GM12878 (cell line): ENCODE measurements at regions not wholly inside any gene's neighbourhood (a gene's known extent, or its start where the extent isn't known, plus 50 kb on each side); places are given as distances from the start of the nearest gene placed in this dataset.

Source experiments
- ATAC-seq: fragments of 200-7000 bp; cut with Tn5 transposase; 3 replicates; pipeline ENCODE4 v1.9.1; 2020; ENCODE audit warnings: mild to moderate bottlenecking, moderate library complexity
- BruUV-seq: library from RNA; stranded (reverse); fragments of 400-500 nt; replicated peaks from 2 replicates; lab custom pipeline; 2021; lab: Mats Ljungman, UMichigan
- CTCF ChIA-PET: fragments of 300-600 bp; sonication (Branson Sonifier 250); formaldehyde crosslinking; extraction: SDS; loops from one replicate; lab custom pipeline; 2021; ENCODE audit warnings: inconsistent platforms; lab: Yijun Ruan, JAX
- POLR2A ChIA-PET: fragments of 350-600 bp; formaldehyde crosslinking; extraction: SDS; loops from one replicate; lab custom pipeline; 2021; ENCODE audit warnings: inconsistent platforms; lab: Charles Lee
- RAD21 ChIA-PET: fragments of 300-600 bp; sonication (Branson Sonifier 250); formaldehyde crosslinking; loops from one replicate; lab custom pipeline; 2023; ENCODE audit warnings: antibody characterized with exemption; ENCODE audit not compliant: unreplicated experiment; lab: Charles Lee
- SMC1A ChIA-PET: fragments of 300-600 bp; sonication (Branson Sonifier 250); formaldehyde crosslinking; loops from one replicate; lab custom pipeline; 2023; ENCODE audit not compliant: unreplicated experiment, uncharacterized antibody; lab: Charles Lee
- DNase-seq: peaks from one replicate; pipeline ENCODE4 v3.0.0-alpha.2; 2011; ENCODE audit warnings: low read depth, low spot score
- FAIRE-seq: peaks from 3 replicates; lab custom pipeline; 2011; peaks lifted over from hg19 to GRCh38; lab: Jason Lieb, UNC
- H2AFZ ChIP-seq: 2 replicates; pipeline ENCODE4 v1.6.0; 2011; ENCODE audit warnings: low read depth, low read length, control low read depth; ENCODE audit not compliant: control insufficient read depth
- H3K27ac ChIP-seq: 2 replicates; pipeline ENCODE4 v1.5.1; 2011; ENCODE audit warnings: control low read depth; ENCODE audit not compliant: control insufficient read depth, insufficient read depth
- H3K27me3 ChIP-seq, 2 experiments: replicated peaks in 1 of 2; 2 replicates each; pipeline versions ENCODE4 v1.6.0 to v1.6.1; 2011; ENCODE audit warnings: low read length in 1 of 2; ENCODE audit not compliant: control insufficient read depth in 2 of 2, insufficient read depth in 2 of 2
- H3K36me3 ChIP-seq, 2 experiments: 2 replicates each; pipeline ENCODE4 v1.5.1; 2011; ENCODE audit warnings: low read length in 1 of 2; ENCODE audit not compliant: control insufficient read depth in 2 of 2, insufficient read depth in 2 of 2
- H3K4me1 ChIP-seq: 2 replicates; pipeline ENCODE4 v1.6.1; 2011; ENCODE audit warnings: mild to moderate bottlenecking, low read length, moderate library complexity, mixed read lengths; ENCODE audit not compliant: control insufficient read depth, insufficient read depth
- H3K4me2 ChIP-seq: 2 replicates; pipeline ENCODE4 v1.6.0; 2011; ENCODE audit warnings: control low read depth; ENCODE audit not compliant: control insufficient read depth, insufficient read depth
- H3K4me3 ChIP-seq: fragments of 200-600 bp; sonication (generic); 2 replicates; pipeline ENCODE4 v1.5.1; 2016
- H3K79me2 ChIP-seq: 2 replicates; pipeline ENCODE4 v1.6.0; 2011; ENCODE audit warnings: low read length; ENCODE audit not compliant: control insufficient read depth, insufficient read depth
- H3K9ac ChIP-seq: 2 replicates; pipeline ENCODE4 v1.8.0; 2011; ENCODE audit warnings: low read length, control low read depth, mixed read lengths; ENCODE audit not compliant: control insufficient read depth, insufficient read depth
- H3K9me3 ChIP-seq: replicated peaks from 3 replicates; pipeline ENCODE4 v1.5.1; 2011; ENCODE audit warnings: mild to moderate bottlenecking, low read length; ENCODE audit not compliant: control insufficient read depth, insufficient read depth
- H4K20me1 ChIP-seq: 2 replicates; pipeline ENCODE4 v1.6.0; 2011; ENCODE audit not compliant: control insufficient read depth, insufficient read depth
- CHD2 ChIP-seq: IDR thresholded peaks from 2 replicates; pipeline ENCODE4 v1.6.1; 2011; ENCODE audit warnings: low read depth, low read length, improper control_type of control experiment, borderline replicate concordance
- KDM1A ChIP-seq: fragments of 200-600 bp; sonication (generic); IDR thresholded peaks from 2 replicates; pipeline ENCODE4 v1.6.1; 2016; ENCODE audit warnings: borderline replicate concordance
- ZNF24 ChIP-seq: fragments of 450-650 bp; IDR thresholded peaks from 2 replicates; pipeline ENCODE4 v1.6.1; 2017; ENCODE audit warnings: antibody characterized with exemption, mild to moderate bottlenecking
- WGBS: methylation state at CpG from one replicate; pipeline ENCODE4 v1.1.6; 2016; ENCODE audit warnings: low lambda C conversion rate; ENCODE audit not compliant: insufficient replicate concordance, insufficient coverage; ENCODE audit errors: missing lambda C conversion rate; 5-methylcytosine and 5-hydroxymethylcytosine counted together
- in situ Hi-C: fragments of 300-500 bp; cut with MboI; formaldehyde crosslinking; loops from 9 replicates; pipeline ENCODE4 v1.14.3; 2018; ENCODE audit warnings: mixed read lengths
- intact Hi-C: fragments of 100-400 bp; cut with micrococcal nuclease; formaldehyde crosslinking; loops from one replicate; pipeline ENCODE4 v1.14.2; 2022; ENCODE audit not compliant: unreplicated experiment
- TF ChIP-seq, protein P1 (sequence below): IDR thresholded peaks from 2 replicates; pipeline ENCODE4 v1.6.1; 2012; ENCODE audit warnings: mild to moderate bottlenecking, low read depth, low read length
- TF ChIP-seq, protein P2 (sequence below): fragments of 450-650 bp; IDR thresholded peaks from 2 replicates; pipeline ENCODE4 v1.6.1; 2014; ENCODE audit warnings: mild to moderate bottlenecking

DNA sequence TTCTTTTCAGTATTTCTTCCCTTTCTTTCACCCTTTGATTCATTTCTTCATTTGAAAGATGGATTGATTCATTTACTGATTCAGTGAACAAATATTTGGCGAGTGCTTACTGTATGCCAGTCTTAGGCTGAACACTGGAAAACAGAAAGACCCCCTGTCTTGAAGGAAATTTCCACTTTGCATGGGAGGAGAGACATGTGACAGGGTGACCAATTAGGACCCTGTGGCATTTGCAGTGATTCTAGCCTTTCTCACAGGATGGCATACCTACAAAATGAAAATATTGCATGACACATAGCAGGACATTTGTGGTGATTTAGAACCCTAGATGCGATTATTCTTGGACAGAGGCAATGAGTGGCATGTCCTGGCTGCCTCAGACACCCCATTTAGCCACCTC, 407.2 kb upstream of the SGCD start:
- Histone ChIP-seq H3K4me1 (no peaks in the 10 kb centered on the region), H3K9ac (no peak overlapping the region), H3K79me2 (no peaks in the 10 kb centered on the region), H3K9me3 (no peaks in the 10 kb centered on the region), H3K36me3 (no peaks in the 10 kb centered on the region), H3K4me3 (no peak overlapping the region), H3K27me3 (no peaks in the 10 kb centered on the region), H3K4me2 (no peak overlapping the region), H3K27ac (no peak overlapping the region), H2AFZ (no peak overlapping the region), H4K20me1 (no peaks in the 10 kb centered on the region)
- FAIRE-seq (no peak), ATAC-seq (no peak), DNase-seq (no peak)
- CTCF ChIA-PET = no interaction called here
- BruUV-seq = no TSS peak
- in situ Hi-C loops = no loop called here
- SMC1A ChIA-PET = no interaction called here
- no peak for TF ChIP-seq ZNF24
- TF ChIP-seq CHD2 = no peak
- TF ChIP-seq KDM1A = no peak
- TF ChIP-seq, protein P1, sequence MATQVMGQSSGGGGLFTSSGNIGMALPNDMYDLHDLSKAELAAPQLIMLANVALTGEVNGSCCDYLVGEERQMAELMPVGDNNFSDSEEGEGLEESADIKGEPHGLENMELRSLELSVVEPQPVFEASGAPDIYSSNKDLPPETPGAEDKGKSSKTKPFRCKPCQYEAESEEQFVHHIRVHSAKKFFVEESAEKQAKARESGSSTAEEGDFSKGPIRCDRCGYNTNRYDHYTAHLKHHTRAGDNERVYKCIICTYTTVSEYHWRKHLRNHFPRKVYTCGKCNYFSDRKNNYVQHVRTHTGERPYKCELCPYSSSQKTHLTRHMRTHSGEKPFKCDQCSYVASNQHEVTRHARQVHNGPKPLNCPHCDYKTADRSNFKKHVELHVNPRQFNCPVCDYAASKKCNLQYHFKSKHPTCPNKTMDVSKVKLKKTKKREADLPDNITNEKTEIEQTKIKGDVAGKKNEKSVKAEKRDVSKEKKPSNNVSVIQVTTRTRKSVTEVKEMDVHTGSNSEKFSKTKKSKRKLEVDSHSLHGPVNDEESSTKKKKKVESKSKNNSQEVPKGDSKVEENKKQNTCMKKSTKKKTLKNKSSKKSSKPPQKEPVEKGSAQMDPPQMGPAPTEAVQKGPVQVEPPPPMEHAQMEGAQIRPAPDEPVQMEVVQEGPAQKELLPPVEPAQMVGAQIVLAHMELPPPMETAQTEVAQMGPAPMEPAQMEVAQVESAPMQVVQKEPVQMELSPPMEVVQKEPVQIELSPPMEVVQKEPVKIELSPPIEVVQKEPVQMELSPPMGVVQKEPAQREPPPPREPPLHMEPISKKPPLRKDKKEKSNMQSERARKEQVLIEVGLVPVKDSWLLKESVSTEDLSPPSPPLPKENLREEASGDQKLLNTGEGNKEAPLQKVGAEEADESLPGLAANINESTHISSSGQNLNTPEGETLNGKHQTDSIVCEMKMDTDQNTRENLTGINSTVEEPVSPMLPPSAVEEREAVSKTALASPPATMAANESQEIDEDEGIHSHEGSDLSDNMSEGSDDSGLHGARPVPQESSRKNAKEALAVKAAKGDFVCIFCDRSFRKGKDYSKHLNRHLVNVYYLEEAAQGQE = no peak
- TF ChIP-seq, protein P2, sequence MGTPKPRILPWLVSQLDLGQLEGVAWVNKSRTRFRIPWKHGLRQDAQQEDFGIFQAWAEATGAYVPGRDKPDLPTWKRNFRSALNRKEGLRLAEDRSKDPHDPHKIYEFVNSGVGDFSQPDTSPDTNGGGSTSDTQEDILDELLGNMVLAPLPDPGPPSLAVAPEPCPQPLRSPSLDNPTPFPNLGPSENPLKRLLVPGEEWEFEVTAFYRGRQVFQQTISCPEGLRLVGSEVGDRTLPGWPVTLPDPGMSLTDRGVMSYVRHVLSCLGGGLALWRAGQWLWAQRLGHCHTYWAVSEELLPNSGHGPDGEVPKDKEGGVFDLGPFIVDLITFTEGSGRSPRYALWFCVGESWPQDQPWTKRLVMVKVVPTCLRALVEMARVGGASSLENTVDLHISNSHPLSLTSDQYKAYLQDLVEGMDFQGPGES = no peak
- RAD21 ChIA-PET = no interaction called here
- intact Hi-C loops = no loop called here
- 0% methylated on average over 2 of the region's 2 CpGs for WGBS
- POLR2A ChIA-PET = no interaction called here
